Uterus (tissue), 3 donors: ENCODE measurements at regions not wholly inside any gene's neighbourhood (a gene's known extent, or its start where the extent isn't known, plus 50 kb on each side); places are given as distances from the start of the nearest gene placed in this dataset.

Experiments
- DNase-seq, 2 donors: peaks; one replicate each; pipeline ENCODE4 v3.0.0-alpha.2; 2019 to 2020
- H3K27ac ChIP-seq, 2 donors: fragments of 200-600 bp; sonication (generic); 1 replicate in 1 of 2; 2 replicates in 1 of 2; pipeline ENCODE4 v1.5.1; 2016 to 2018
- H3K27me3 ChIP-seq, 2 donors: fragments of 200-600 bp; sonication (generic); one replicate each; pipeline ENCODE4 v1.5.1; 2018 to 2019; ENCODE audit warnings: control low read depth in 1 of 2
- H3K36me3 ChIP-seq, 2 donors: fragments of 200-600 bp; sonication (generic); one replicate each; pipeline ENCODE4 v1.5.1; 2019; ENCODE audit warnings: control low read depth in 1 of 2
- H3K4me1 ChIP-seq, 2 donors: fragments of 200-600 bp; sonication (generic); one replicate each; pipeline ENCODE4 v1.5.1; 2018 to 2019; ENCODE audit warnings: control low read depth in 1 of 2
- H3K4me3 ChIP-seq, 2 donors: fragments of 200-600 bp; sonication (generic); 1 replicate in 1 of 2; 2 replicates in 1 of 2; pipeline ENCODE4 v1.5.1; 2018 to 2019; ENCODE audit warnings: mild to moderate bottlenecking in 1 of 2
- H3K9me3 ChIP-seq, 2 donors: fragments of 200-600 bp; sonication (generic); one replicate each; pipeline ENCODE4 v1.5.1; 2019; ENCODE audit warnings: control low read depth in 1 of 2
- POLR2A ChIP-seq, 2 donors: fragments of 450-650 bp; IDR thresholded peaks; one replicate each; pipeline ENCODE4 v1.6.1; 2016; ENCODE audit warnings: antibody characterized with exemption in 2 of 2, mild to moderate bottlenecking in 1 of 2, moderate library complexity in 1 of 2
- intact Hi-C: fragments of 100-400 bp; cut with DNase I; formaldehyde crosslinking; loops from one replicate; pipeline ENCODE4 v1.15.1; 2023; ENCODE audit warnings: low total_unique reads
- TF ChIP-seq, protein P1 (sequence below), 4 experiments: fragments of 200-600 bp in 2 of 4; fragments of 450-650 bp in 2 of 4; sonication (generic) in 2 of 4; IDR thresholded peaks; one replicate each; pipeline ENCODE4 v1.5.1; 2016 to 2019; ENCODE audit warnings: antibody characterized with exemption in 4 of 4, mild to moderate bottlenecking in 2 of 4, moderate library complexity in 1 of 4
- donor health status: DM: yes; HTN: yes; CAD: no.

DNA sequence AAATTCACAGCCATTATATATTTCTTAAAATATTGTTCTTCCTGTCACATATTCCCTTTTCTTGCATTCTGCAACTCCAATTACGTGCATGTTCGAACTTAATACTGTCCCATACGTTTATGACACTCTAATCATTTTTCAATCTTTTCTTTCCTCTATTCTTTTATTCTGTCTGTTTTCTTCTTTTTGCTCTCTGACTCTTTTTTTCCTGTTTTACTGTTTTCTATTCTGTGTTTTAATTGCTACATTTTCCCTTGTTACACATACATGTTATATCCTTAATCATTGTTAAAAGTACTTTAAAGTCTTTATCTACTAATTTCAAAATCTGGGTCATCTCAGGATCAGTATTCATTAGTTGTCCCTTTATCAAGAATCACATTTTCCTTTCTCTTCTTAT, 1149.1 kb upstream of the PCDH20 start:
- H3K9me3 ChIP-seq = no peaks in the 10 kb centered on the region
- no peaks in the 10 kb centered on the region for H3K4me1 ChIP-seq
- no peak overlapping the region for H3K4me3 ChIP-seq
- no peak overlapping the region for H3K27ac ChIP-seq
- H3K36me3 ChIP-seq = no peaks in the 10 kb centered on the region
- H3K27me3 ChIP-seq = no peaks in the 10 kb centered on the region
- no peak for TF ChIP-seq POLR2A (IDR thresholded peaks at IDR 0.05)
- TF ChIP-seq, protein P1, sequence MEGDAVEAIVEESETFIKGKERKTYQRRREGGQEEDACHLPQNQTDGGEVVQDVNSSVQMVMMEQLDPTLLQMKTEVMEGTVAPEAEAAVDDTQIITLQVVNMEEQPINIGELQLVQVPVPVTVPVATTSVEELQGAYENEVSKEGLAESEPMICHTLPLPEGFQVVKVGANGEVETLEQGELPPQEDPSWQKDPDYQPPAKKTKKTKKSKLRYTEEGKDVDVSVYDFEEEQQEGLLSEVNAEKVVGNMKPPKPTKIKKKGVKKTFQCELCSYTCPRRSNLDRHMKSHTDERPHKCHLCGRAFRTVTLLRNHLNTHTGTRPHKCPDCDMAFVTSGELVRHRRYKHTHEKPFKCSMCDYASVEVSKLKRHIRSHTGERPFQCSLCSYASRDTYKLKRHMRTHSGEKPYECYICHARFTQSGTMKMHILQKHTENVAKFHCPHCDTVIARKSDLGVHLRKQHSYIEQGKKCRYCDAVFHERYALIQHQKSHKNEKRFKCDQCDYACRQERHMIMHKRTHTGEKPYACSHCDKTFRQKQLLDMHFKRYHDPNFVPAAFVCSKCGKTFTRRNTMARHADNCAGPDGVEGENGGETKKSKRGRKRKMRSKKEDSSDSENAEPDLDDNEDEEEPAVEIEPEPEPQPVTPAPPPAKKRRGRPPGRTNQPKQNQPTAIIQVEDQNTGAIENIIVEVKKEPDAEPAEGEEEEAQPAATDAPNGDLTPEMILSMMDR (IDR thresholded peaks at IDR 0.05) = no peak
- intact Hi-C loops = no loop called here
- DNase-seq = no peak

DNA sequence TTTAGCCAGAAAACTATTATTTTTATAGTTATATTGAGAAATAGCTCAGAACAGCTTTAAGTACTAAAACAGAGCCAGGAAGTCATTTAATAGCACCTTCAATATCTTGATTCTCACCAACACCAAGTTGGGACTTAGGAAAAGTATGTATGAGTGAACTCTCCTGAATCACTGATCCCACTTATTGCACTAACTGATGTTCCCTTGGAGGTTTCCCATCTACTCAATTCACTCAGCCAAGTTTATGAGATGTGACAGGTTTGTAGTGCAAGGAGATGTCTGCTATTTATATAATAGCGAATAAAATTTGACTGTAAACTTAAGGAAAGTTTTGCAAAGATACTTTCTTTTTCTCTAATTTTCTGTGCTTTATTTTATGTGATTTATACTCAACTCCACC, 1147.6 kb upstream of the PCDH20 start:
- no peak for DNase-seq
- intact Hi-C loops = no loop called here
- Histone ChIP-seq H3K27ac (no peak overlapping the region), H3K36me3 (no peaks in the 10 kb centered on the region), H3K4me1 (no peaks in the 10 kb centered on the region), H3K4me3 (no peak overlapping the region), H3K9me3 (no peaks in the 10 kb centered on the region), H3K27me3 (no peaks in the 10 kb centered on the region)
- TF ChIP-seq, protein P1 (IDR thresholded peaks at IDR 0.05) = no peak
- TF ChIP-seq POLR2A (IDR thresholded peaks at IDR 0.05) = no peak

DNA sequence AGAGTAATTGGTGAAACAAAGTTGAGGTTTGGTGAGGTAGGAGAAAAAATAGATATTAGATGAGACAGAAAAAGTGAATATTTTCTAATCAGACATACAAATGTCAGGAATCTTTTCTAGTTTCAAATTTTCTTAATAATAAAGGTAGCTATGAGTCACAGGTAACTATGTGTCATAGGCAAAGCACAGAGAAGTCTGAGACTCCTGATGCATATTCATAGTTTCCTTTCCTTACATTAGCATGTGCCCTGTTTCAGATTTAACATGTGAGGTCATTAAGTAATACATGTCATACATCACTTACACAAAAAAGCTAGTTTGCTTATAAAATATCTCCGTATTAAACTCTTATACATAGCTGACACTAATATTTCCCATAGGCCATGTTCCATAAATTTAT, 1141.3 kb upstream of the PCDH20 start:
- Histone ChIP-seq H3K9me3 (no peaks in the 10 kb centered on the region), H3K27me3 (no peaks in the 10 kb centered on the region), H3K4me3 (no peak overlapping the region), H3K36me3 (no peaks in the 10 kb centered on the region), H3K27ac (no peak overlapping the region), H3K4me1 (no peaks in the 10 kb centered on the region)
- DNase-seq = no peak
- TF ChIP-seq, protein P1 (IDR thresholded peaks at IDR 0.05) = no peak
- TF ChIP-seq POLR2A (IDR thresholded peaks at IDR 0.05) = no peak
- intact Hi-C loops = no loop called here

DNA sequence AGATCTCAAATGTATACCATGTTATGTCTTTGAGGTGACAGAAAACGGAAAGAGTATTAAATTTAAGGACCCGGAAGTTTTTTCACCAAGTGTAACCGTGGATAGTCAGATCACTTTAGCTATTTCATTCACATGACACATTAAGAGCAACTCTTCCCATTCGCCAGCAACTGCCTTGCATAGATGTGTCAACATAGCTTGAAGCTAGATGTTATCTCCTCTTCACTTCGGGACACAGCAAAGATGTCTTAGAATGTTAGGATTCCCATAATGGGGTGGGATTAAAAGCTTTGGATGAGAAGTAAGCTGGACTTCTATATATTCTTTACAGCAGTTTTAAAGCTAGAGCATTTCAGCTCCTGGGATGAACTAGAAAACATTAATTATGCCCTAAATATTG, 1135.9 kb upstream of the PCDH20 start:
- Histone ChIP-seq H3K4me3 (no peak overlapping the region), H3K9me3 (no peaks in the 10 kb centered on the region), H3K27me3 (no peaks in the 10 kb centered on the region), H3K27ac (no peak overlapping the region), H3K36me3 (no peaks in the 10 kb centered on the region), H3K4me1 (no peaks in the 10 kb centered on the region)
- intact Hi-C loops = no loop called here
- TF ChIP-seq POLR2A (IDR thresholded peaks at IDR 0.05) = no peak
- TF ChIP-seq, protein P1 (IDR thresholded peaks at IDR 0.05) = no peak
- DNase-seq = no peak

DNA sequence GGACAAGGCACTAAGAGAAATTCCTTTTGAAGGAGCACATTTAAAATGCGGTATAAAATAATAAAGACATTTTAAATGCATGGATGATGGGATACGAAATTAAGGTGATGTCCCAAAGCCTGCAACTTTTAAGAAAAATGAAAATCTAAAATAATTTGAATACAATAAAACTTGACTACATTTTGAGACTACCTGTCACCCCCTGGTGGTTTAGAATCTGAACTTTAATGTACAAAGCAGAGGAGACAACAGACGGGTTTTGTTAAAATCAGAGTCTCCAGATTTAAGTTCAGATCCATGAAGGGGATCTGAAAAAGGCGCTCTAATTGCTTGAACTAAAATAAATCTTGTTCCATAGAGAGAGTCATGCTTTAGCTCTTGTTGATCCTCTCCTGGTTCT, 1129.3 kb upstream of the PCDH20 start:
- intact Hi-C loops = no loop called here
- Histone ChIP-seq H3K36me3 (no peaks in the 10 kb centered on the region), H3K9me3 (no peaks in the 10 kb centered on the region), H3K27me3 (no peaks in the 10 kb centered on the region), H3K4me3 (no peak overlapping the region), H3K4me1 (no peaks in the 10 kb centered on the region), H3K27ac (no peak overlapping the region)
- TF ChIP-seq, protein P1 (IDR thresholded peaks at IDR 0.05) = no peak
- no peak for TF ChIP-seq POLR2A (IDR thresholded peaks at IDR 0.05)
- DNase-seq = no peak
